ENCODE measurements at regions not wholly inside any gene's neighbourhood (a gene's known extent, or its start where the extent isn't known, plus 50 kb on each side); places are given as distances from the start of the nearest gene placed in this dataset.

DNA sequence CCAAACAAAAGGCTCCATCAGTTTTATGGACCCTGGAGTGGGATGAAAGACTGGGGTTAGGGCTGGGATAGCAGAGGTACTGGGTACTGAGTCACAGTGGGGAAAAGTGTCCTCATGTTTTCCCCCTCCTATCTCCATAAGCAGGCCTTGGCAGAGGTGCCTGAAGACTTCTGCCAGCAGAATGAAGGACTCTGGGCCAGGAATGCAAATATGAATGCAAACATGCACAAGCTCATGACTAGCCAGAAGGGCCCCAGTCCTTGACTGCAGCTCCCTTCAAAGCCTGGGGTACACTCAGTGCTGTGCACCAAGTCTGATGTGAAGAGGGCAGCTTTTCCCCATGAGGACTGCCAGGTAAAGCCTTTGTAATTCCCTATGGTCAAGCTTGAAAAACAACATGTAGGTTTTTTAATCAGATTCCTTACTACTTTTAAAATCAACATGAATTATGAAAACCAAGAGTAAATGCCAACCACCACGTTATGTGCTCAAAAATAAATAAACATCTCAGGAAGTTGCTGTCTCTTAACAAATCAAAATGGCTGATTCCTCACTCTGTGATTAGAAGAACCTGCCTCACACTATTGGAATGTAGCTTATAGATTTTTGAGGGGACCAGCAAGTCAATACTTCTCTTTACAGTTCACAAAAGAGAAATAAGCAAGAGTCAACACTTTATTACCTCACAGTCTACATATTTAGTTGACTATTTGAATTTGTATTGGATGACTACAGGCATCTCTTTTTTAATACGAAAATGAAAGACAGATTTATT is 1512.0 kb downstream of the ARAP2 start:
- no peak for DNase-seq
- no peak for ATAC-seq
- intact Hi-C loops (cut with DNase I, micrococcal nuclease): no loop called here

DNA sequence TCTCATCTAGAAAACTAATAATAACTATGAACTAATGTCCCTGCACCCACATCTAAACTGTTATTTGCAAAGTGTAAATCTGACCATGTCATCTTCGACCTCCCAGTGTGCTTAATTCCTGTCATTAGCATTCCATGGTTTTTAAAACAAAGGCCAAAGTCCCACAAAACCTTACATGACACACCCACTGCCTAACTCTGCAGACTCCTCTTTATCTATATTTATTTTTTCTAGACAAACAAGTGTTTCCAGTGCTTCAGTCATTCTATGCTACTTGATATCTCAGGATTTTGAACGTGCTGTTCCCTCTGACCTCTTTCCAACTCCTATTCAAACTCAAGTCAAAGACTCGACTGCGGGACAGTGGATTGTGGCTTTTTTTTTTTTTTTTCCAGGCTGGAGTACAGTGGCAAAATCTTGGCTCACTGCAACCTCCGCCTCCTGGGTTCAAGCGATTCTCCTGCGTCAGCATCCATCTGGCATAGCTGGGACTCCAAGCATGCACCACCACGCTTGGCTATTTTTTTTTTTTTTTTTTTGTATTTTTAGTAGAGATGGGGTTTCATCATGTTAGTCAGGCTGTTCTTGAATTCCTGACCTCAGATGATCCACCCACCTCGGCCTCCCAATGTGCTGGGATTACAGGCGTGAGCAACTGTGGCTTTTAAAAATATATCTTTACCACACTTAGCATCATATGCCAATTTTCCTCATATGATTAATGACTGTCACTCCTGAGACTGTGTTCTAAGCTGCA is 1511.0 kb downstream of the ARAP2 start:
- DNase-seq (no peak), ATAC-seq (no peak)
- intact Hi-C loops (cut with DNase I, micrococcal nuclease): no loop called here

DNA sequence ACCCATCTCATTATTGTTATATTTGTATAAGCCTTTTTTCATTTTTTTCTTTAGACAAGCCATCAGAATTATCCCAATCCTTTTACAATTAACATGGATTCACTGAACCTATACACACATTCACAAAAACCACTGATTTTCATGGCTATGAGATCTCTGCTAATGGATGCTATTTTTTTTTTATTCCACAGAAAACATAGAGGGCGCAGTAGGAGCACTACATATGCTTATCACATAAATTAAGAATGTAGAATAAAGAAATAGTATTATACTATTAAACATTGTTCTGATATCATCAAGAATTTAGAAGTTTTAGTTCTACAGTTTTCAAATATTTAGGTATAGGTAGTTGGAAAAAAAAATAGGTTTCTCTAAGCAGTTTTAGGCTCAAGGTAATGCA is 1477.4 kb downstream of the ARAP2 start:
- ATAC-seq (no peak), DNase-seq (no peak)
- intact Hi-C loops (cut with DNase I, micrococcal nuclease): no loop called here

DNA sequence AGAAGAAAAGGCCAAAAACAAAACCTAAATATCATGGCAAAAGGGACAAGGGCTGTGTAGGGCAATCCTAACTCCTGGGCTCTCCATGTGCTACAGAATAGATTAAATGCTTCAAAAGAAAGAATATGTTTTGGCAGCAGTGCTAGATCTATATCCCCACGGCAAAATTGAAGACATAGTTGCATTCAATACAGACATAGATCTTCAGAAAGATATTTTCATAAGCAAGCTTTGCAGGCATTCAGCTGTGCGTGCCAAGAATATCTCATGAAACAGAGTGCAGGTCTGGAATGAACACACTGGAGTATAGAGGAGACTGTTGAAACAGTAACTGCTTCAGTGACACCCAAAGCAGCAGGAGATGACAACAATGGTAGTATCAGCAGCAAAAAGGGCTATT is 1476.9 kb downstream of the ARAP2 start:
- DNase-seq: no peak
- intact Hi-C loops (cut with DNase I, micrococcal nuclease): no loop called here
- ATAC-seq: no peak

DNA sequence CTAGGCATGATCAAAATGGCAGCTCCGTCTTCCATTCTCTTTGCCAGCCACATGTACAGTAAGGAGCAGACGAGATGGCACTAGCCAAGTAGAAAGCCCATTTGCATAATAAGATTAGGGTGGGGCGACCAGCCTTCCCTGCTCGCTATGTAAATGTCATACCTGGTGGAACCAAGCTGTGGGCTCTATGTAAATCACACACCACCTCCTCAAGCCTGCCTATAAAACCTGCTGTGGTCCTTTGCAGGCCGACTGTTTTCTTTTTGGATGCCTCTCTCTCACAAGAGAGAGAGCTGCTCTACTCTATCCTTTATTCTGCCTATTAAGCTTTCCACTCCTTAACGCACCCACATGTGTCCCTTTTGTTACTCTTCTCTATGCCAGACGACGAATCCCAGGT is 1472.7 kb downstream of the ARAP2 start:
- DNase-seq (no peak), ATAC-seq (no peak)
- intact Hi-C loops (cut with DNase I, micrococcal nuclease): no loop called here

GRCh38 chr4:34790131-34790530 is 1454.2 kb downstream of the ARAP2 start:
- DNase-seq (no peak), ATAC-seq (no peak)
- intact Hi-C loops (cut with DNase I, micrococcal nuclease): no loop called here

DNA sequence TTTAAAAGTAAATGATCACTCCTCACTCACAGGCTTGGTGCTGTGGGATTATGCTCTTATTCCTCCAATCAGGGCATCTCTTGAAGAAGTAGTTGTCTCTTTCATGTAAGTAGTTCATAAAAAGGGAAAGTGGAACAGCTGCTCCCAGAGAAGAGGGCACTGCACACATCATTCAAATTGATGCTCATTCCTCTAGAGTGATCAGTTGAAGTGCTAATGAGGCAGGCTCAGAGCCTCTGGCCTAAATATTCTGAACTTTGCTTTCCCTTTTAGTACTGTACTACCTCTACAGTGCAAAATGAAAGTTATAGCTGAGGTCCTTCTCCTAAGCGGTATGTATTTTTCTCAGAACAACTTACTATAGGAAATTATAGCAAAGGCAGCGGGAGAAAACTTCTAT is 1453.1 kb downstream of the ARAP2 start:
- ATAC-seq (no peak), DNase-seq (no peak)
- intact Hi-C loops (cut with DNase I, micrococcal nuclease): no loop called here

DNA sequence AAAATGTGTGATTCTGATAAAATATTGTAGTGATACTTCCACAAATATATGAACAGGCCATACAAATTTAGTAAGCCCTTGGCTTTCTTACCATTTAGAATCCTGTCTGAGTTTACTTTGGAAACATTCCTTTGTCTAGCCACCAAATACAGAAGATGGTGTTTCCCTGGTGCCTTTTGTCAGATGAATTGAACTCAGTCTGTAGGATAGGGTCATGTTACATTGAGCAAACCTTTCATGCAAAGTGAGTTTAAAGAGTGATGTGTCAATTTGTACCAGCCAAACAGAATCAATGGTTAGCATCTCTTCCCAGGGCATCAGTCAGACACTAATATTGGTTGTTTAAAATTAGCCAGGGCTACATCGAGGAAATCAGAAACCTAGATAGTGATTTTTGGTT is 1443.4 kb downstream of the ARAP2 start:
- ATAC-seq (no peak), DNase-seq (no peak)
- intact Hi-C loops (cut with DNase I, micrococcal nuclease): no loop called here

- intact Hi-C loops (cut with DNase I, micrococcal nuclease): no loop called here
- DNase-seq (no peak), ATAC-seq (no peak)
Observed at GRCh38 chr4:34814266-34814665, 1430.0 kb downstream of the ARAP2 start.

DNA sequence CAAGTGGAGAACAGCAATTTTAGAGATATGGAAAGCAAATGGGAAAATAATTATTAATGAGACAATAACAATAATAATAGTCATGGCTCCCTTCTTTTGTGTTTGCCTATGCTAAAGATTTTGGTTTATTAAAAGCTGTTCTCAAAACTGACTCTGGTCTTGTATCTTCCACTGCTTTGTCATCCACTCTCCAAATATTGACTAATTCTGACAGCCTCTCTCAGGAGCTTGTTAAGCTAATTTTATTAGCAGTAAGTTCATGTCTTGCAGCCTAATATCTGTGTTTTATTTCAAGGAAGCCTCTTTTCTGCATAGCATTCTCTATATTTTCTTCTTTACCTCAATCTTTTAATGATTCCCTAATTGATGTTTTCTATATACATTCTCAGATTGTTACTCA is 1419.8 kb downstream of the ARAP2 start:
- ATAC-seq (no peak), DNase-seq (no peak)
- intact Hi-C loops (cut with DNase I, micrococcal nuclease): no loop called here

DNA sequence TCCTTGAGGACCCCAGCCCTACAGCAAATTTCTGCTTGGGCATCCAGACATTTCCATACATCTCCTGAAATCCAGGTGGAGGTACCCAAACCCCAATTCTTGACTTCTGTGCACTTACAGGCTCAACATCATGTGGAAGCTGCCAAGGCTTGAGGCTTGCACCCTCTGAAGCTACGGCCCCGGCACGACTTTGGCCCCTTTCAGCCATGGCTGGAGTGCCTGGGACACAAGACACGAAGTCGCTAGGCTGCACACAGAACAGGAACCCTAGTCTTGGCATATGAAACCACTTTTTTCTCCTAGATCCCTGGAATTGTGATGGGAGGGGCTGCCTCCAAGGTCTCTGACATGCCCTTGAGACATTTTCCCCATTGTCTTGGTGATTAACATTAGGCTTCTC is 1417.7 kb downstream of the ARAP2 start:
- DNase-seq (no peak), ATAC-seq (no peak)
- intact Hi-C loops (cut with DNase I, micrococcal nuclease): no loop called here

DNA sequence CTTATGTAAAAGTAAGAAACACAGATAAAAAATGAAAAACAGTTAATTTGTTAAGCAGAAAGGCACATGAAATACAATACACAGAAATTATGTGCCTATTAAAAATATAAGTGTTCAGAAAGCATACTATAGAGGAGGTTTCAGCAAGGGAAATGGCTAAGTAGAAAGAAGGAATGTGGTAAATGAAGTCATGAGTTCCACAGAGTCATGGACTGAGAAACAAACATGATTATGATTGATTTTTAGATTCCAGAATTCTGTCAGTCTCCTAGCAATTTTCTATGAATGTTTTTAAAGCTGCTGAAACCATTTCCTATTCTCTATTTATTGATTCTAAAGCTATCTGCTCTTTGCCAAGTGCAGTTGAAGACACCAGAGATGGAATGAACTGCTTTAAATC is 1398.4 kb downstream of the ARAP2 start:
- DNase-seq (no peak), ATAC-seq (no peak)
- intact Hi-C loops (cut with DNase I, micrococcal nuclease): no loop called here

GRCh38 chr4:34850421-34850820 is 1393.9 kb downstream of the ARAP2 start:
- DNase-seq (no peak), ATAC-seq (no peak)
- intact Hi-C loops (cut with DNase I, micrococcal nuclease): no loop called here

- intact Hi-C loops (cut with DNase I, micrococcal nuclease): no loop called here
- no peak for DNase-seq
Observed at GRCh38 chr4:34850968-34851367, 1393.3 kb downstream of the ARAP2 start.

DNA sequence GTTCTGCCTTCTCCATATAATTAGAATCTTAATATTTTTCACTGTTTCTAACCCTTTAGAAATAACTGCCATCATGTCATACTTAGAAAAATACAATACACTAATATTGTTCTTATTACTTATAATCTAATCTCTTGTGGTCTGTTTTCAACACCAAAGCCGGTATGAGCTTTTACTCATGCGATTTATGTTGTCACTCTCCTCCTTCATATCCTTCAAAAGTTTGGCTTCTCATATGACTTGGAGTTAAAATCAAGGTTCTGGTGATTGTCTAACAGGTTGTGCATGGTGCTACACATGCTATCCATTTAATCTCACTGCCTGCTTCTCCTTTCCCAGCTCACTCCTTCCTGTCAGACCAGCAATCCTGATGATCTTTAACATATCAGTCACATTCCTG is 1392.9 kb downstream of the ARAP2 start:
- intact Hi-C loops (cut with DNase I, micrococcal nuclease): no loop called here
- DNase-seq (no peak), ATAC-seq (no peak)

More at GRCh38 chr4:34850968-34851367, 1393.3 kb downstream of the ARAP2 start:
- ATAC-seq: no peak

DNA sequence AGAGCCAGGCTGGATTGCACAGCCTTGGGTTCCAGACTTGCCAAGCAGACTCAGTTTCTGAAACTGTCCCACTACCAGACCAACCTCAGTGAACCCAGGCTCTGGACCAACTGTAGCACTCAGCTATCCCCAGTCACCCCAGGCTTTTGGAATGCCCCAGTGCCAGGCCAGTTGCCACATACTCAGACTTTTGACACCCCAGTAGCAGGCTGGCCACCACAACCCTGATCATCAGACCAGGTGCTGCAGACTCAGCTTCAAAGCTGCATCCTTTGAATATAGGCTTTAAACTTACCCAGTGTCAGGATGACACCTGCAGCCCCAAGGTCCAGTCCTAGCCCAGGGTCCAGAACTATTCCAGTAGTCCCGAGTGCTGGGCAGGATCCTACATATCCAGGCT is 1389.9 kb downstream of the ARAP2 start:
- DNase-seq: no peak

GRCh38 chr4:34861666-34862065 is 1382.6 kb downstream of the ARAP2 start:
- intact Hi-C loops (cut with DNase I, micrococcal nuclease): no loop called here
- ATAC-seq (no peak), DNase-seq (no peak)

More for the DNA sequence above, 1389.9 kb downstream of the ARAP2 start:
- intact Hi-C loops (cut with DNase I, micrococcal nuclease): no loop called here
- no peak for ATAC-seq

GRCh38 chr4:34878961-34879360 is 1365.4 kb downstream of the ARAP2 start:
- DNase-seq: no peak
- intact Hi-C loops (cut with DNase I, micrococcal nuclease): no loop called here
- no peak for ATAC-seq

GRCh38 chr4:34880246-34880645 is 1364.1 kb downstream of the ARAP2 start:
- intact Hi-C loops (cut with DNase I, micrococcal nuclease): no loop called here
- ATAC-seq: no peak
- no peak for DNase-seq

DNA sequence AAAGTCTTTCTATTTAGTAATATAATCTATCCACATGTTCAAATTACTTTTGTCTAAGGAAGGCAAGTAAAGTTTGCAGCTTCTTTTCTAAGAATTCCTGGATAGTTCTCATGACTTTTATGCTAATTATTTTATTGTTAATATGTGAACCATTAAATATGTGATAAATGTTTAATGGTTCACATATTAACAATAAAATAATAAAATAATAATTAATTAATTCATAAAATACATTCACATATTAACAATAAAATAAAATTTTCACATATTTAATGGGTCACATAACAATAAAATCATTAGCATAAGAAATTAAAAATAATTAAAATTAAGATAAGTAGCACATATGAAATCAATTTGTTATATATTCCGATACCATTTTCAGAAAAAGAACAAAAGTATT is 1352.4 kb downstream of the ARAP2 start:
- ATAC-seq (no peak), DNase-seq (no peak)
- intact Hi-C loops (cut with DNase I, micrococcal nuclease): no loop called here

DNA sequence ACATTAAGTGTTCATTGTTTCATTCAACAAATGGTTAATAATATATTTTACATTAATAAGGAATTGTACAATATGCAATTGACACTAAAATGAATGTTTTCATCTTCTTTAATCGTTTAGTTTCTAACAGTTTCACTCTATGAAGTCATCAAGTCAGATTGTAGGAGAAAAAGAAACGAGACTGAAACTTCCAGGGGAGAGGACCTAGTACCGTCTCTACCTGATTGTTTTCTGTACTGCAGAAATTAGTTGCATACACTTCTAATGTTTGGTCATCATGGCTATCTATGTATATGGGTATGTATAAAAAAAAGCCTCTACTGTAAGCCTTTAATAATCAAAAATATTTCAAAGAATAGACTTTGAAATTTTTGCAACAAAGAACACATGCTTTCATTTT is 1350.9 kb downstream of the ARAP2 start:
- intact Hi-C loops (cut with DNase I, micrococcal nuclease): no loop called here

More for the DNA sequence above, 1350.9 kb downstream of the ARAP2 start:
- ATAC-seq: no peak
- no peak for DNase-seq
